AG04450 (cell line): ENCODE measurements at regions not wholly inside any gene's neighbourhood (a gene's known extent, or its start where the extent isn't known, plus 50 kb on each side); places are given as distances from the start of the nearest gene placed in this dataset.

ENCODE experiments used
- CTCF ChIA-PET: fragments of 300-600, 350-600 bp; formaldehyde crosslinking; extraction: SDS; loops from one replicate; lab custom pipeline; 2022; ENCODE audit warnings: antibody characterized with exemption, inconsistent platforms; lab: Charles Lee
- POLR2A ChIA-PET: fragments of 350-600 bp; formaldehyde crosslinking; extraction: SDS; loops from one replicate; lab custom pipeline; 2021; ENCODE audit warnings: antibody characterized with exemption, inconsistent platforms; lab: Yijun Ruan, JAX
- DNase-seq: peaks from one replicate; pipeline ENCODE4 v3.0.0-alpha.2; 2011; ENCODE audit warnings: low read depth, low spot score
- H3K27ac ChIP-seq: one replicate; pipeline ENCODE4 v1.5.1; 2012; ENCODE audit warnings: low read depth, low read length, control low read depth
- H3K27me3 ChIP-seq: one replicate; pipeline ENCODE4 v1.6.0; 2012; ENCODE audit warnings: low read length; ENCODE audit not compliant: control insufficient read depth, insufficient read depth
- H3K4me3 ChIP-seq: 2 replicates; pipeline ENCODE4 v1.5.1; 2011; ENCODE audit warnings: mild to moderate bottlenecking, low read depth, low read length, control low read depth
- H3K9me3 ChIP-seq: 2 replicates; pipeline ENCODE4 v1.5.1; 2012; ENCODE audit warnings: low read length; ENCODE audit not compliant: control insufficient read depth, insufficient read depth
- TF ChIP-seq, protein P1 (sequence below): IDR thresholded peaks from 2 replicates; pipeline ENCODE4 v1.5.1; 2011; ENCODE audit warnings: low read depth, low read length, control low read depth, inconsistent platforms

DNA sequence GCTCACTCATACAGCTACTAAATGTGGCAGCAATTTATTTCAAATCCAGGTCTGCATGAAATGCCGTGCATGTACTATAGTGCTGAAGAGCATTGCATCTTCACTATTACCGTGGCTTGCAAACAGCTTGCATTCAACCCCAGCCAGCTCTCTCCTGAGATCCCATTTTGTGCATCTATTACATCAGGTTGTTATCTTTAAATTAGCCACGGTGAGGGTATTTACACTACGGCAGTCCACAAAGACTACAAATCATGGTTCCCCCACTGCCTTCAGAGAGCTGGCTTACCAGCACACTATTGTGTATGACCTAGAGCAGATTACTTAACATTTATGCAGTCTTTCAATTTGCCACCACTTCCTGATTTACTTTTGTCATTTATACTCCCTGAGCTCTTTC is 621.3 kb upstream of the LRATD1 start:
- DNase-seq = no peak
- CTCF ChIA-PET = no interaction called here

DNA sequence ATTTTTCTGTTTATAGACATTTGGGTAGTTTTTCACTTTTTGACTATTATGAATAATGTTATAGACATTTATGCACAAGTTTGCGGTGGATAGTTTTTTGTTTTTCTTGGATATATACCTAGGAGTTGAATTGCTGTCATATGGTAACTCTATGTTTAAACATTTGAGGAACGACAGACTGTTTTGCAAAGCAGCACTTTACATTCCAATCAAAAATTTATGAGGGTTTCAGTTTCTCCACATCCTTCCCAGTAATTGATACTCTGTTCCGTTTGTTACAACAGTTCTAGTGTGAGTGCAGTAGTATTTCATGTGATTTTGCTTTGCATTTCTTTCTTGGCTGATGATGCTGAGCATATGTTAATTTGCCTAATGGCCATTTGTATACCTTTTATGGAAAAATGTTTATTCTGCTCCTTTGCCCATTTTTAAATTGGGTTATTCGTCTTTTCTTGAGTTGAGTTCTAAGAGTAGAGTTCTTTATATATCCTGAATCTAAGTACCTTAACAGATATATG is 617.3 kb upstream of the LRATD1 start:
- Histone ChIP-seq H3K27me3 (no peaks in the 10 kb centered on the region), H3K27ac (no peak overlapping the region), H3K9me3 (peaks cover 9% of the 10 kb centered on the region; the same call in 1 of the 2 replicates), H3K4me3 (no peak overlapping the region)
- ChIA-PET POLR2A (no interaction called here), CTCF (no interaction called here)
- no peak for DNase-seq
- TF ChIP-seq, protein P1, sequence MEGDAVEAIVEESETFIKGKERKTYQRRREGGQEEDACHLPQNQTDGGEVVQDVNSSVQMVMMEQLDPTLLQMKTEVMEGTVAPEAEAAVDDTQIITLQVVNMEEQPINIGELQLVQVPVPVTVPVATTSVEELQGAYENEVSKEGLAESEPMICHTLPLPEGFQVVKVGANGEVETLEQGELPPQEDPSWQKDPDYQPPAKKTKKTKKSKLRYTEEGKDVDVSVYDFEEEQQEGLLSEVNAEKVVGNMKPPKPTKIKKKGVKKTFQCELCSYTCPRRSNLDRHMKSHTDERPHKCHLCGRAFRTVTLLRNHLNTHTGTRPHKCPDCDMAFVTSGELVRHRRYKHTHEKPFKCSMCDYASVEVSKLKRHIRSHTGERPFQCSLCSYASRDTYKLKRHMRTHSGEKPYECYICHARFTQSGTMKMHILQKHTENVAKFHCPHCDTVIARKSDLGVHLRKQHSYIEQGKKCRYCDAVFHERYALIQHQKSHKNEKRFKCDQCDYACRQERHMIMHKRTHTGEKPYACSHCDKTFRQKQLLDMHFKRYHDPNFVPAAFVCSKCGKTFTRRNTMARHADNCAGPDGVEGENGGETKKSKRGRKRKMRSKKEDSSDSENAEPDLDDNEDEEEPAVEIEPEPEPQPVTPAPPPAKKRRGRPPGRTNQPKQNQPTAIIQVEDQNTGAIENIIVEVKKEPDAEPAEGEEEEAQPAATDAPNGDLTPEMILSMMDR = no peak

More for the DNA sequence above, 621.3 kb upstream of the LRATD1 start:
- Histone ChIP-seq H3K27ac (no peak overlapping the region), H3K9me3 (peaks cover 6% of the 10 kb centered on the region; the same call in 1 of the 2 replicates), H3K4me3 (no peak overlapping the region), H3K27me3 (no peaks in the 10 kb centered on the region)
- POLR2A ChIA-PET = no interaction called here
- TF ChIP-seq, protein P1 = no peak

DNA sequence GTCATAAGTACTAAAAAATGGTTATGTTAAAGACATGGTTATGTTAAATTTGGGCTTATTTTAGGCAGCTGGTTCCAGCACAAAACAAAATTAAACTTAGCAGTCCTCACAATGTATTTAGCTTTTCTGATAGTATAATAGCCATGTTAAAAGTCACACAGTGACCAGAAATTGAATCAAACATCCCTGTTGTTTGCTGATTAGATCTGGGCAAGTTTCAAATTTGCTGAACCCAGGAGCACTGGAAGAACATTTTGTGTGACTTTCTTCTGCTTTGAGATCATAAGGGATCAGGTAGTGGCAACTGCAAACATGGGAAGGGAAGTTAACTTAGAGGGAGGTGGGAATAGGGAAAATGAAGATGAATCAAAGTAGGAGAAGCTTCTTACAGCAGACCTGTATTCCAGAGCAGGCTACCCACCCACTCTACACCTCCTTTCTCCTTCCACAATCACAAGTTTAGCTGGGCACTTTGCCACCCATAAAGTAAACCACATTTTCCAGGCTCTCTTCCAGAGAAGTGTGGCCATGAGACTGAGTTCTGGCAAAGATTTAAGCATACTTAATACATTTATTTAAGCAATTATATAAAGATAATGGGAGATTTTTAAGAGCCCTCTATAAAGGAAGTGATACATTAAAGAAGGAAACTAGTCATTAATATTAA is 616.1 kb upstream of the LRATD1 start:
- CTCF ChIA-PET = no interaction called here

DNA sequence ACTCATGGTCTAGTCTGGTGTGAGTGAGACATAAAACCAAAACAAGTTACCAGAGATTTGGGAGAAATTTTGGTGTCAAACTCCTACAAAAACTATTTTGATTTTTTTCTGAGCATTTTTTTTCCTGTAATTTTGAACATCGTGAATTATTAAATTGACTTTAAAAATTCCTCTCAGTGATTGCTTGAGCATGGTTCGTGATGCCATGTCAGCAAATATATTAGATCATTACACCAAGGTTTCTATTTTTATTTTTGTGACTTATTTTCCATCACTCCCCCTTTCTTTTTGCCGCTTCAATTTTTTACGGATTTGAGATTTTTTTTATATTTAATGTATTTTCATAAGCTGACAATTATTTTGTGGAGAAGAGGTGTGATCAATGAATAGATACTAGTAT is 613.9 kb upstream of the LRATD1 start:
- ChIA-PET POLR2A (no interaction called here), CTCF (no interaction called here)

More for the DNA sequence above, 616.1 kb upstream of the LRATD1 start:
- no peak overlapping the region for H3K27ac ChIP-seq
- DNase-seq = no peak
- H3K4me3 ChIP-seq = no peak overlapping the region
- H3K9me3 ChIP-seq = peaks cover 9% of the 10 kb centered on the region; the same call in 1 of the 2 replicates
- POLR2A ChIA-PET = no interaction called here
- H3K27me3 ChIP-seq = no peaks in the 10 kb centered on the region
- TF ChIP-seq, protein P1 = no peak

DNA sequence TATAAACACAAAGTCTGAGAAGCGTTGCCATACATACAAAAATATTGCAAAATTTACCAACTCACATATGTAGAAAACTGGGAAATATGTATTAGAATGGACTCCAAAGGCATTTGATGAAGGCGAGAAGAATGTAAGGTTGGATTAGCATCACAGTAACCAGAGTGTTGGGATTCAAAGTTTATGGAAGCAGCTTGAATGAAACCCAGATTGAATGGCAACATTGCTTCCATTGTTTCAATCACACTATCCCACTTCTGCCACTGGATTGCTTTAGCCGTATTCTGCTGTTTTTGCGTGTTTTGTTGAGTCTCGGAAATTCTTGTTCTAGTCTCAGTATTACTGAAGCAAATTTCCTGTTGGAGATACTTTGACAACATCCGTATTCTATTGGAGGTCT is 609.0 kb upstream of the LRATD1 start:
- POLR2A ChIA-PET = no interaction called here
- Histone ChIP-seq H3K4me3 (no peak overlapping the region), H3K27ac (no peak overlapping the region), H3K27me3 (no peaks in the 10 kb centered on the region), H3K9me3 (peaks cover 3% of the 10 kb centered on the region; the same call in 1 of the 2 replicates)
- no peak for DNase-seq
- TF ChIP-seq, protein P1 = no peak
- CTCF ChIA-PET = no interaction called here

More for the DNA sequence above, 613.9 kb upstream of the LRATD1 start:
- Histone ChIP-seq H3K27ac (no peak overlapping the region), H3K9me3 (peaks cover 3% of the 10 kb centered on the region; the same call in 1 of the 2 replicates), H3K27me3 (no peaks in the 10 kb centered on the region), H3K4me3 (no peak overlapping the region)
- TF ChIP-seq, protein P1 = no peak
- no peak for DNase-seq
